ENCODE measurements at regions not wholly inside any gene's neighbourhood (a gene's known extent, or its start where the extent isn't known, plus 50 kb on each side); places are given as distances from the start of the nearest gene placed in this dataset.
A peak's percentile ranks its signal among the peaks of the same experiment; 100 is the strongest.

DNA sequence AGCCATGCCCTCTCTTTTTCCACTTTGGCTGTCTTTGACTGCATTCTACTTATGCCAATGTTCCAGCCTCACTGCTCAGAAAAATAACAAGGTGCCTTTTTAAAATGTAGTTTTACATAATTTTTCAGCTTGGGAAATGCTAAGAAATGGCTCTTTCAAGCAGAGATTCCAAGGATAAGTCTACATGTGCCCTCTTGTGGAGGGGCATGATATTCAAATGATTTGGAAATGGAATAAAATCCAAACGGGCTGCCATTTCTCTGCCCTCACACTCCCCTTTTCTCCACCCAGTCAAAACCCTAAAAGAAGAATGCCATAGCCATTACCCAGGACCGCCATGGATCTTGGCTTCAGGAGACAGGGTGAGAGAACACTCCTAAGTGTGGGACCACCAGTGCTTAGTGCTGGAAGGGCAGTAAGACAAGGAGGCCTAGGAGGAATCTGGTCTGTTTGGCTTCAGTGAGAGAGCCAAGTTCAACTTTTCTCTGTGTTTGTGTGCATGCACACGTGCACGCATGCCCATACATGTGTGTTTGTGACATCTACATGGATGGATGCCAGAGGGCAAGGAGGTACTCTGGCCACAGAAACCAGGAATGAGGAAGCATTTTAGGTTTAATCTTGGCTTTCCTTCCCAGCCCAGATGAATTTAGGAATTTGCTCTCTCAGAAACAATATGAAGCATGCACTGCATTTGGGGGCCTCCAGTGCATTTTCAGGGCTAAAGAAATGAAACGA lies 174.0 kb upstream of the SLC14A2 start:
- TF ChIP-seq FOS (IDR thresholded peaks at IDR 0.05; ENCODE audit: low read depth, low read length) = no peak
- TF ChIP-seq POLR2A (IDR thresholded peaks at IDR 0.05; ENCODE audit: low read depth, low read length) = no peak
- TF ChIP-seq, protein P1, sequence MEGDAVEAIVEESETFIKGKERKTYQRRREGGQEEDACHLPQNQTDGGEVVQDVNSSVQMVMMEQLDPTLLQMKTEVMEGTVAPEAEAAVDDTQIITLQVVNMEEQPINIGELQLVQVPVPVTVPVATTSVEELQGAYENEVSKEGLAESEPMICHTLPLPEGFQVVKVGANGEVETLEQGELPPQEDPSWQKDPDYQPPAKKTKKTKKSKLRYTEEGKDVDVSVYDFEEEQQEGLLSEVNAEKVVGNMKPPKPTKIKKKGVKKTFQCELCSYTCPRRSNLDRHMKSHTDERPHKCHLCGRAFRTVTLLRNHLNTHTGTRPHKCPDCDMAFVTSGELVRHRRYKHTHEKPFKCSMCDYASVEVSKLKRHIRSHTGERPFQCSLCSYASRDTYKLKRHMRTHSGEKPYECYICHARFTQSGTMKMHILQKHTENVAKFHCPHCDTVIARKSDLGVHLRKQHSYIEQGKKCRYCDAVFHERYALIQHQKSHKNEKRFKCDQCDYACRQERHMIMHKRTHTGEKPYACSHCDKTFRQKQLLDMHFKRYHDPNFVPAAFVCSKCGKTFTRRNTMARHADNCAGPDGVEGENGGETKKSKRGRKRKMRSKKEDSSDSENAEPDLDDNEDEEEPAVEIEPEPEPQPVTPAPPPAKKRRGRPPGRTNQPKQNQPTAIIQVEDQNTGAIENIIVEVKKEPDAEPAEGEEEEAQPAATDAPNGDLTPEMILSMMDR (conservative IDR thresholded peaks at IDR 0.05; ENCODE audit: low read depth, low read length) = peak; percentile 36
- TF ChIP-seq BHLHE40 (IDR thresholded peaks at IDR 0.05; ENCODE audit: low read depth, low read length) = no peak
- TF ChIP-seq MAZ (IDR thresholded peaks at IDR 0.05; ENCODE audit: borderline replicate concordance, low read depth, low read length) = no peak
- TF ChIP-seq SMC3 (IDR thresholded peaks at IDR 0.05; ENCODE audit: low read depth, low read length) = peak; percentile 26; the same call in 1 of the 2 replicates

All from IMR-90 (cell line).